T-cell (primary cell): ENCODE measurements at regions not wholly inside any gene's neighbourhood (a gene's known extent, or its start where the extent isn't known, plus 50 kb on each side); places are given as distances from the start of the nearest gene placed in this dataset.

ENCODE experiments used
- ATAC-seq, 4 experiments: fragments of 200-7000 bp in 3 of 4; fragments of 150-1000 bp in 1 of 4; cut with Tn5 transposase; replicated peaks in 1 of 4; 1 replicate in 3 of 4; 2 replicates in 1 of 4; pipeline ENCODE4 v1.10.0; 2021; ENCODE audit warnings: moderate library complexity in 3 of 4, mild to moderate bottlenecking in 2 of 4, moderate number of reproducible peaks in 1 of 4
- CTCF ChIA-PET, 2 donors: fragments of 300-600 bp; sonication (Branson Sonifier 250); formaldehyde crosslinking; loops; one replicate each; lab custom pipeline; 2022; ENCODE audit warnings: antibody characterized with exemption in 2 of 2; lab: Charles Lee
- POLR2A ChIA-PET, 2 donors: fragments of 300-600 bp; sonication (Branson Sonifier 250); formaldehyde crosslinking; loops; one replicate each; lab custom pipeline; 2022; ENCODE audit warnings: antibody characterized with exemption in 2 of 2; lab: Charles Lee
- DNase-seq, 35 experiments: peaks; one replicate each; pipeline versions ENCODE4 v3.0.0 to v3.0.0-alpha.2; 2013 to 2023
- H3K27ac ChIP-seq: one replicate; pipeline ENCODE4 v1.5.1; 2013; ENCODE audit warnings: low read length
- H3K27me3 ChIP-seq, 2 experiments: replicated peaks in 1 of 2; 1 replicate in 1 of 2; 2 replicates in 1 of 2; pipeline versions ENCODE4 v1.6.1 to v1.7.0; 2013; ENCODE audit warnings: low read length in 1 of 2, mixed read lengths in 1 of 2; ENCODE audit not compliant: control insufficient read depth in 2 of 2, insufficient read depth in 2 of 2; ENCODE audit errors: extremely low read depth in 1 of 2
- H3K36me3 ChIP-seq, 2 donors: 1 replicate in 1 of 2; 2 replicates in 1 of 2; pipeline versions ENCODE4 v1.6.1 to v1.7.0; 2013; ENCODE audit warnings: low read length in 1 of 2; ENCODE audit not compliant: control insufficient read depth in 2 of 2, insufficient read depth in 1 of 2; ENCODE audit errors: extremely low read depth in 1 of 2
- H3K4me1 ChIP-seq, 2 experiments: 1 replicate in 1 of 2; 2 replicates in 1 of 2; pipeline versions ENCODE4 v1.6.1 to v1.7.0; 2013; ENCODE audit warnings: low read length in 2 of 2, mixed read lengths in 1 of 2; ENCODE audit not compliant: insufficient read depth in 2 of 2, control insufficient read depth in 1 of 2; ENCODE audit errors: extremely low read depth in 1 of 2
- H3K4me3 ChIP-seq, 2 donors: 1 replicate in 1 of 2; 2 replicates in 1 of 2; pipeline versions ENCODE4 v1.5.1 to v1.7.0; 2013; ENCODE audit warnings: mild to moderate bottlenecking in 2 of 2, low read length in 1 of 2, moderate library complexity in 1 of 2; ENCODE audit not compliant: control insufficient read depth in 1 of 2; ENCODE audit errors: extremely low read depth in 1 of 2
- H3K9me3 ChIP-seq: 2 replicates; pipeline ENCODE4 v1.7.0; 2013
- H3K27ac Mint-ChIP-seq, 2 donors: one replicate each; pipeline ENCODE4 v1.8.0; 2020 to 2021; ENCODE audit warnings: mild to moderate bottlenecking in 2 of 2, mixed read lengths in 2 of 2
- H3K27me3 Mint-ChIP-seq, 2 donors: one replicate each; pipeline ENCODE4 v1.8.0; 2021 to 2022; ENCODE audit warnings: mixed read lengths in 2 of 2
- H3K36me3 Mint-ChIP-seq: one replicate; pipeline ENCODE4 v1.8.0; 2021; ENCODE audit warnings: mixed read lengths
- H3K4me1 Mint-ChIP-seq, 3 donors: one replicate each; pipeline ENCODE4 v1.8.0; 2020 to 2022; ENCODE audit warnings: mixed read lengths in 3 of 3, mild to moderate bottlenecking in 1 of 3
- H3K4me3 Mint-ChIP-seq, 3 donors: one replicate each; pipeline ENCODE4 v1.8.0; 2020 to 2022; ENCODE audit warnings: mild to moderate bottlenecking in 3 of 3, mixed read lengths in 3 of 3, moderate library complexity in 3 of 3
- H3K9me3 Mint-ChIP-seq, 3 donors: one replicate each; pipeline ENCODE4 v1.8.0; 2020 to 2022; ENCODE audit warnings: mixed read lengths in 3 of 3
- WGBS: methylation state at CpG from one replicate; pipeline ENCODE4 v1.1.5; 2013; ENCODE audit warnings: missing lambda C conversion rate; ENCODE audit not compliant: insufficient coverage; 5-methylcytosine and 5-hydroxymethylcytosine counted together

DNA sequence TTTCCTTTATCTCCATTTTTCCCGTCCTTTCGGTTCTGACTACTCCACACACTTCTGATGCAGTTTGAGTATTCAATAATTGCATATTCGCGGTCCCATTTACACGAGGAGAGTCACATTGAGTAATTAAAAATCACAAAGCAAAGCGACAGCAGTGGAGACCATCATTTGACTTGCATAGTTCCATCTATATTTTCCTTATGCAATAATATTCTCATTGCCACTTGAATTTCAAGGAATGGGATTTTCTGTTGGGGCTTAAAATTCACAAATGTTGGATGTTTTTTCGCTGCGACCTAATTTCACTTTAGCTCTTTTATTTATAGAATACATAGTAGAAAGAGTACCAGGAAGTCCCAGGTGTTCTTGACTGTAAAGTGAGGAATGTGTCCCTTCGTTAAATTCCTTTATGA lies 186.8 kb downstream of the ZEB2 start:
- Mint-ChIP-seq H3K9me3 (no peaks in the 10 kb centered on the region), H3K27me3 (no peaks in the 10 kb centered on the region), H3K4me1 (peaks cover 21 to 38% (median 34%) of the 10 kb centered on the region in 3 donors), H3K27ac (peak overlapping the region; percentile 78 to 90), H3K4me3 (peak overlapping the region; percentile 86 to 91 (median 90)), H3K36me3 (peaks cover 4% of the 10 kb centered on the region)
- DNase-seq (no peak), ATAC-seq (no peak)
- POLR2A ChIA-PET, result interaction anchor here in 1 of 2 donors (0.6 to 0.7 kb wide), 2 partner anchors 16 to 127 kb away, joined by 3 read pairs; no protein-coding TSS in a partner anchor
- Histone ChIP-seq H3K27ac (peak overlapping the region; percentile 50), H3K4me1 (peaks cover 8 to 15% of the 10 kb centered on the region in 2 experiments), H3K27me3 (no peaks in the 10 kb centered on the region), H3K9me3 (no peaks in the 10 kb centered on the region), H3K4me3 (peak overlapping the region; percentile 53 to 67), H3K36me3 (no peaks in the 10 kb centered on the region)
- CTCF ChIA-PET, result interaction anchor here in 1 of 2 donors (0.6 to 0.7 kb wide), 2 partner anchors 149 to 177 kb away, joined by 3 read pairs; no protein-coding TSS in a partner anchor
- 20% methylated on average over 3 of the region's 9 CpGs for WGBS

DNA sequence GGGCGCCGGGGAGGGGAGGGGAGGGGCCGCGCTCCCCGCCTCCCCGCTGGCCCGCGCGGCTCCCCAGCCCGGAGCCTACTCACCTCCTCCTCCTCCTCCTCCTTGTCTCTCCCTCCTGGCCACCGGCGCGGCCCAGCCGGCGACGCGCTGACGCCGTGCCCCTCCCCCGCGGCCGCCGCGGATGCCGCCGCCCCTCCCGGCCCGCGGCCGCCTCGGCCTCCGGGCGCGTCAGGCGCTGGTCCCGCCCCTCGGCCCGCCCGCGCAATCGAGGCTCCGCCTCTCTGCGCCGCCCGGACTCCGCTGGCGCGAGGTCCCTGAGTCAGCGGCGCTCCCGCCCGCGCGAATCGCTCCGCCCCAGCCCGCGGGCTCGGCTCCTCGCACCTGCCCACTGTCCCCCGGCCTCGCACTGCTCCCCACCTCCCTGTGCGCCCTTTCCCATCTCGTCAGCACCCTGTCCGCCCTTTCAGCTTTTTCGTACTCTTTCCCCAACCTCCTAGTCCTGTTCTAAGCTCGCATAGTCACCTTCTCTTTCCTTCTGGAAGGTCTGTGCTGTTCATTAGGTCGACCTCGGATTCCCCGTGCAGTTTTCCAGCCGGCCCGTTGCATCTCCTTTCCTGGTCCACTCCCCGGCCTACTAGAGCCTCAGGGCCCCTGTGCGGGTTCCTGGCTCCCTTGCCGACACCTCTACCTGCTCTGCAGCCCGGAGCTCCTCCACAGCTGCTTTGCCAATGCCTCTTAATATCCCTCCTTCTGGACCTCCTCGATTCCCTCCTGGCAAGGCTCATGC lies 187.4 kb downstream of the ZEB2 start:
- ATAC-seq (peak; percentile 90 to 95 (median 93)), DNase-seq (peak; percentile 58 to 95 (median 78))
- Histone ChIP-seq H3K27ac (peak overlapping the region; percentile 50), H3K9me3 (no peaks in the 10 kb centered on the region), H3K27me3 (no peaks in the 10 kb centered on the region), H3K4me1 (peaks cover 8 to 15% of the 10 kb centered on the region in 2 experiments), H3K36me3 (no peaks in the 10 kb centered on the region), H3K4me3 (peak overlapping the region; percentile 81 to 86)
- Mint-ChIP-seq H3K27ac (peak overlapping the region; percentile 78 to 90), H3K27me3 (no peaks in the 10 kb centered on the region), H3K9me3 (no peaks in the 10 kb centered on the region), H3K4me1 (peaks cover 21 to 39% (median 34%) of the 10 kb centered on the region in 3 donors), H3K4me3 (peak overlapping the region; percentile 86 to 91 (median 90)), H3K36me3 (peaks cover 5% of the 10 kb centered on the region)
- CTCF ChIA-PET, result interaction anchor here in 1 of 2 donors (0.6 to 0.7 kb wide), 2 partner anchors 149 to 178 kb away, joined by 3 read pairs; no protein-coding TSS in a partner anchor
- WGBS, result 4% methylated on average over 68 of the region's 77 CpGs
- POLR2A ChIA-PET, result interaction anchor here in 1 of 2 donors (0.6 to 0.7 kb wide), 3 partner anchors 16 to 149 kb away, joined by 3 read pairs; no protein-coding TSS in a partner anchor

DNA sequence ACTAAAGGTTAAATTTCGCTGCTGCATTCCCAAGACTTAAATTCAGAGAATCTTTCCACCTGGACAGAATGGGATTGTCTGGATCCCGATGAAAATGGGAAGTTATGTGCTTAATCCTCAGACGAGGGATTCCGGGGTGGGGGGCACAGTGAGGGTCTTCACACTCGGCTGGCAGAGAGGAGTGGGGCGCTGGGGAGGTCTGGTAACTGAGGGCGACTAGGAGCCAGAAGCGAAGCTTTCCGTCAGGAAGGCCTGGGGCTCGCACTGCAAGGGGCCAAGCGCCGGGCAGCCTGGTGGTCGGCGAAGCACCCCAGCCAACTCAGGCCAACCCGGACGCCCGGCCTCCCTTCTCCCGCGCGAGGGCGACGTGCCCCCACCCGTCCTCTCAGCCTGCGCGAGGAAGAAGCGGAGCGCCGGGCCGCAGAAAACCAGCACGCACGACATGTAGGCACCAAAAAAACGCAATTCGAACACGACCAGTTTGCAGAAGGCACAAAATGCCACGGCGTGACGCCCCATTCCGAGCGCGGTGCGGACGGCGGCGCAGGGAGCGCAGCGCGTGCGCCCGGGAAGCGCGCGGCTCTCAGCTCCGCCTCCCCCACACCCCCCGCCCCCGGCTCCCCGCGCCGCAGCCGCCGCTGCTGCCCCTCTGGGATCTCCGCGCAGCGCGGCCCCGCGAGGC lies 188.1 kb downstream of the ZEB2 start:
- Histone ChIP-seq H3K36me3 (no peaks in the 10 kb centered on the region), H3K27me3 (no peaks in the 10 kb centered on the region), H3K4me3 (peak overlapping the region; percentile 81 to 86), H3K4me1 (peaks cover 8 to 15% of the 10 kb centered on the region in 2 experiments), H3K9me3 (no peaks in the 10 kb centered on the region), H3K27ac (peak overlapping the region; percentile 77)
- peaks cover 27 to 45% (median 39%) of the 10 kb centered on the region in 3 donors for H3K4me1 Mint-ChIP-seq
- H3K27me3 Mint-ChIP-seq, result no peaks in the 10 kb centered on the region
- peak in 28 of 35 experiments; percentile 47 to 88 (median 64) for DNase-seq
- peak overlapping the region; percentile 89 to 91 (median 90) for H3K4me3 Mint-ChIP-seq
- CTCF ChIA-PET, result no interaction called here
- under 1% methylated on average over 45 of the region's 66 CpGs for WGBS
- no peaks in the 10 kb centered on the region for H3K9me3 Mint-ChIP-seq
- peak overlapping the region; percentile 82 to 87 for H3K27ac Mint-ChIP-seq
- peaks cover 10% of the 10 kb centered on the region for H3K36me3 Mint-ChIP-seq
- POLR2A ChIA-PET, result interaction anchor here (0.6 kb wide), 2 partner anchors 82 to 148 kb away, joined by 3 to 4 read pairs; no protein-coding TSS in a partner anchor
- ATAC-seq, result peak; percentile 76 to 81 (median 78)

DNA sequence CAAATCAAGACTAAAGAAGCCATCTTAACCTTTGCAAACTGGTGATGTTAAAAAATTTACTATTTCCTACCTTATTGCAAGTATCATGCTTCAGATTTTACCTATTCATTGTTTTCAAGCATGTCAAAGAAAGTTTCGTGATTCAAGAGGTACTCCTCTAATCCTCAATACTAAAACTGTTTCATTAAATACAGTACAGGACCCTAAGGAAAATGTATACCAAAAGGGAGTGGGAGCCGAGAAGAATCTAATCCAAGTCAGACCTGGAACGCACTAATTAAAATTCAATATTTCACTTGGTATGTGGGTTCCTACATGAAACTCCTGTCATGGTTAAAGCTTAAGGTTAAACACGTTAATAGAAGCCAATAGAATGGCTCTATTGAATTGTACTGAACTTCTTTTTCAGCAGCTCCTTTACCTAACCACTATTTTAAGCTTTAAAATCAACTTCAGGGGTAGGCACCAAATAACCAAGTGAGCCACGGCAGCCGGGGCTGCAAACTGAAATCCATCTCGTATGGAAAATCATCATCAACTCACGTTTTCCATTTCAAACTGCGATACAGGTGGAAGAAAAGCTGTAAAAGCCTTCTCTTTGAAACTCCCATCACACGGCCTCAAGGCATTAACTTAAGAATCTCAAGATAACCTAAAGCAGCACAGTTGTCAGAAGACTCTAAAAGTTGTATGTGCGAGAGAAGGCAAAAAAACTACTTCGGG lies 188.8 kb downstream of the ZEB2 start:
- peaks cover 14% of the 10 kb centered on the region for H3K36me3 Mint-ChIP-seq
- H3K4me1 ChIP-seq, result peaks cover 8 to 15% of the 10 kb centered on the region in 2 experiments
- 0% methylated on average over 4 of the region's 12 CpGs for WGBS
- no peaks in the 10 kb centered on the region for H3K9me3 Mint-ChIP-seq
- ATAC-seq (no peak), DNase-seq (peak in 2 of 35 experiments; percentile 7 to 33)
- H3K36me3 ChIP-seq, result no peaks in the 10 kb centered on the region
- H3K27ac Mint-ChIP-seq, result peak overlapping the region; percentile 82 to 87
- no peaks in the 10 kb centered on the region for H3K27me3 Mint-ChIP-seq
- CTCF ChIA-PET, result interaction anchor here in 1 of 2 donors (0.8 kb wide), 1 partner anchor 177 kb away, joined by 3 read pairs; no protein-coding TSS in a partner anchor
- peak overlapping the region; percentile 81 to 86 for H3K4me3 ChIP-seq
- H3K9me3 ChIP-seq, result no peaks in the 10 kb centered on the region
- peak overlapping the region; percentile 89 to 91 (median 90) for H3K4me3 Mint-ChIP-seq
- H3K4me1 Mint-ChIP-seq, result peaks cover 32 to 49% (median 42%) of the 10 kb centered on the region in 3 donors
- H3K27me3 ChIP-seq, result no peaks in the 10 kb centered on the region
- POLR2A ChIA-PET, result interaction anchor here (0.6 to 1.0 kb wide), 3 partner anchors 9 to 81 kb away, joined by 3 to 4 read pairs (median 4); no protein-coding TSS in a partner anchor
- peak overlapping the region; percentile 77 for H3K27ac ChIP-seq

DNA sequence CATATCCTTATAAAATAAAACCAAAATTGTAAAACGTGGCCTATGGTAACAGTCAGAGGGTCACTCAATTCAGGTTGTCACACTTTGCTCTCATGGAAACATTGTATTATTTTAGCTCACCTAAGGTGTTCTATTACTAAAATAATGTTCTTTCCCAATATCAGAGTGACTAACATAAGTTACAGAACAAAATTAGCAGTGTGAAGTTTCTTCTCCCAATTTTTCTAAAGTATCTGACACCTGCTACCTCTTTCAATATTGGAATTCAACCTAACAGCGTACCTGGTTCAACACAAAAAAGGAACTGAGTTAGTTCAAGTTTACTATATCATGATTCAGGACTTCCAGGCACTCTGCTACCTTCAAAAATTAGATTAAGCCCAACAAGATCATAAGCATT lies 190.4 kb downstream of the ZEB2 start:
- H3K9me3 Mint-ChIP-seq, result no peaks in the 10 kb centered on the region
- H3K4me3 Mint-ChIP-seq, result no peak overlapping the region
- no peaks in the 10 kb centered on the region for H3K27me3 Mint-ChIP-seq
- peaks cover 18% of the 10 kb centered on the region in 2 experiments for H3K4me1 ChIP-seq
- H3K27ac Mint-ChIP-seq, result no peak overlapping the region
- peaks cover 14% of the 10 kb centered on the region for H3K36me3 Mint-ChIP-seq
- CTCF ChIA-PET, result no interaction called here
- WGBS, result 83% methylated on average over 1 of the region's 2 CpGs
- H3K4me1 Mint-ChIP-seq, result peaks cover 46 to 62% (median 55%) of the 10 kb centered on the region in 3 donors
- ATAC-seq, result no peak
- no peaks in the 10 kb centered on the region for H3K9me3 ChIP-seq
- POLR2A ChIA-PET, result interaction anchor here in 1 of 2 donors (0.5 to 0.6 kb wide), 2 partner anchors 19 to 50 kb away, joined by 3 read pairs; no protein-coding TSS in a partner anchor
- no peak overlapping the region for H3K27ac ChIP-seq
- H3K36me3 ChIP-seq, result no peaks in the 10 kb centered on the region
- no peak overlapping the region for H3K4me3 ChIP-seq
- no peaks in the 10 kb centered on the region for H3K27me3 ChIP-seq
- DNase-seq, result no peak
